NT2/D1 (cell line): ENCODE measurements at regions not wholly inside any gene's neighbourhood (a gene's known extent, or its start where the extent isn't known, plus 50 kb on each side); places are given as distances from the start of the nearest gene placed in this dataset.
"Not testable (repeated sequence)": the region's sequence is repeated elsewhere in the genome, so short reads cannot be mapped to it uniquely, and the experiment has no call there.

Experiments
- DNase-seq: peaks from one replicate; pipeline ENCODE4 v3.0.0-alpha.2; 2011; ENCODE audit warnings: low read depth, low spot score
- H3K27me3 ChIP-seq: 2 replicates; pipeline ENCODE4 v1.6.0; 2011; ENCODE audit warnings: mild to moderate bottlenecking; ENCODE audit not compliant: insufficient read length, insufficient read depth
- H3K36me3 ChIP-seq: 2 replicates; pipeline ENCODE4 v1.6.1; 2011; ENCODE audit warnings: mild to moderate bottlenecking, low read length, mixed read lengths; ENCODE audit not compliant: insufficient read depth, insufficient read length
- H3K4me1 ChIP-seq: 2 replicates; pipeline ENCODE4 v1.5.1; 2011; ENCODE audit not compliant: insufficient read depth, insufficient read length
- H3K4me3 ChIP-seq: 2 replicates; pipeline ENCODE4 v1.5.1; 2011; ENCODE audit warnings: low read depth; ENCODE audit not compliant: insufficient read length
- H3K9ac ChIP-seq: 2 replicates; pipeline ENCODE4 v1.6.0; 2011; ENCODE audit warnings: low read depth; ENCODE audit not compliant: insufficient read length
- H3K9me3 ChIP-seq: 2 replicates; pipeline ENCODE4 v1.5.1; 2011; ENCODE audit warnings: mild to moderate bottlenecking, low read length; ENCODE audit not compliant: insufficient read depth
- SUZ12 ChIP-seq: IDR thresholded peaks from 2 replicates; pipeline ENCODE4 v1.6.1; 2011; ENCODE audit not compliant: insufficient read length, insufficient read depth; ENCODE audit errors: extremely low read depth
- YY1 ChIP-seq: IDR thresholded peaks from 2 replicates; pipeline ENCODE4 v1.6.1; 2011; ENCODE audit not compliant: insufficient read length, insufficient read depth
- ZNF274 ChIP-seq: IDR thresholded peaks from 2 replicates; pipeline ENCODE4 v1.6.1; 2011; ENCODE audit warnings: mild to moderate bottlenecking, low read depth, low read length

GRCh38 chr5:105630803-105631202 lies 2039.9 kb downstream of the EFNA5 start:
- H3K27me3 ChIP-seq = no peaks in the 10 kb centered on the region
- DNase-seq = no peak
- no peaks in the 10 kb centered on the region for H3K9me3 ChIP-seq
- no peaks in the 10 kb centered on the region for H3K4me1 ChIP-seq
- H3K9ac ChIP-seq = no peak overlapping the region
- TF ChIP-seq SUZ12 (no peak), ZNF274 (no peak)
- no peaks in the 10 kb centered on the region for H3K36me3 ChIP-seq
- H3K4me3 ChIP-seq = no peak overlapping the region

- H3K9me3 ChIP-seq = no peaks in the 10 kb centered on the region
- no peak for DNase-seq
- H3K9ac ChIP-seq = no peak overlapping the region
- H3K27me3 ChIP-seq = no peaks in the 10 kb centered on the region
- H3K36me3 ChIP-seq = no peaks in the 10 kb centered on the region
- no peak overlapping the region for H3K4me3 ChIP-seq
- TF ChIP-seq YY1 (no peak), SUZ12 (no peak), ZNF274 (no peak)
- H3K4me1 ChIP-seq = no peaks in the 10 kb centered on the region
Measured at GRCh38 chr5:105619725-105620124, 2051.0 kb downstream of the EFNA5 start.

- DNase-seq = no peak
- no peaks in the 10 kb centered on the region for H3K36me3 ChIP-seq
- TF ChIP-seq ZNF274 (no peak), SUZ12 (no peak)
- H3K9ac ChIP-seq = no peak overlapping the region
- no peaks in the 10 kb centered on the region for H3K9me3 ChIP-seq
- H3K4me3 ChIP-seq = no peak overlapping the region
- no peaks in the 10 kb centered on the region for H3K4me1 ChIP-seq
- no peaks in the 10 kb centered on the region for H3K27me3 ChIP-seq
Measured at GRCh38 chr5:105617436-105618215, 2053.1 kb downstream of the EFNA5 start.

GRCh38 chr5:105616599-105616998 lies 2054.0 kb upstream of the NUDT12 start:
- no peaks in the 10 kb centered on the region for H3K27me3 ChIP-seq
- TF ChIP-seq SUZ12 = no peak
- TF ChIP-seq ZNF274 = no peak
- no peaks in the 10 kb centered on the region for H3K36me3 ChIP-seq
- H3K4me1 ChIP-seq = no peaks in the 10 kb centered on the region
- no peaks in the 10 kb centered on the region for H3K9me3 ChIP-seq
- no peak for DNase-seq
- no peak overlapping the region for H3K4me3 ChIP-seq
- H3K9ac ChIP-seq = no peak overlapping the region

- DNase-seq, H3K27me3 ChIP-seq, H3K9ac ChIP-seq, H3K36me3 ChIP-seq, H3K4me1 ChIP-seq, H3K9me3 ChIP-seq, H3K4me3 ChIP-seq: not testable (repeated sequence)
Measured at GRCh38 chr5:105602406-105602805, 2039.8 kb upstream of the NUDT12 start.

- Histone ChIP-seq H3K9me3 (no peaks in the 10 kb centered on the region), H3K4me1 (no peaks in the 10 kb centered on the region), H3K27me3 (no peaks in the 10 kb centered on the region), H3K36me3 (no peaks in the 10 kb centered on the region), H3K9ac (no peak overlapping the region), H3K4me3 (no peak overlapping the region)
- TF ChIP-seq YY1 (no peak), SUZ12 (no peak), ZNF274 (no peak)
- DNase-seq = no peak
Measured at GRCh38 chr5:105593011-105593760, 2030.6 kb upstream of the NUDT12 start.

- H3K9me3 ChIP-seq = no peaks in the 10 kb centered on the region
- TF ChIP-seq YY1 (no peak), ZNF274 (no peak), SUZ12 (no peak)
- no peaks in the 10 kb centered on the region for H3K4me1 ChIP-seq
- no peaks in the 10 kb centered on the region for H3K27me3 ChIP-seq
- DNase-seq = no peak
- no peak overlapping the region for H3K9ac ChIP-seq
- H3K36me3 ChIP-seq = no peaks in the 10 kb centered on the region
- H3K4me3 ChIP-seq = no peak overlapping the region
Measured at GRCh38 chr5:105587963-105588662, 2025.5 kb upstream of the NUDT12 start.
